ENCODE measurements at regions not wholly inside any gene's neighbourhood (a gene's known extent, or its start where the extent isn't known, plus 50 kb on each side); places are given as distances from the start of the nearest gene placed in this dataset.

DNA sequence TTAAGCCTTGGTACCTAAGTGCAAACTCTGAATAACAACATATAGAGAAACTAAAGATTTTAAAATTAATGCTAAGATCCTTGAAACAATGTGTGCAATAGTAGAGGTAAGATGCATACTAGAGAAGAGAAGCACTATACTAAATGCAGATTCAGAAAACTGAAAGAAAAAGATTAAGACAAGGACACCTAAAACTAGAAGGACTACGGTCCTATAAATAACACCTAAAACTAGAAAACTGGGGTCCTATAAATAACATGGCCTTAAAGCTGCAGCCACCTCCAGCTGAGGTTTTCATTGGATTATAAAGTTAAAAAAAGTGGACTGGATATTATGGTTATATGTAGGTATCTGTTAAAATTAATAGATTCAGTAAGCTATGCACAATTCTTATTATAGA lies 320.9 kb downstream of the IPMK start:
- H3K36me3 ChIP-seq (ENCODE audit: control insufficient read depth, insufficient read depth, low read length) = no peaks in the 10 kb centered on the region
- intact Hi-C loops (cut with micrococcal nuclease) = no loop called here
- no peaks in the 10 kb centered on the region for H3K4me1 ChIP-seq (ENCODE audit: control insufficient read depth, insufficient read depth, low read length)
- no peak overlapping the region for H3K4me3 Mint-ChIP-seq
- no peaks in the 10 kb centered on the region for H3K36me3 Mint-ChIP-seq
- TF ChIP-seq, protein P1, sequence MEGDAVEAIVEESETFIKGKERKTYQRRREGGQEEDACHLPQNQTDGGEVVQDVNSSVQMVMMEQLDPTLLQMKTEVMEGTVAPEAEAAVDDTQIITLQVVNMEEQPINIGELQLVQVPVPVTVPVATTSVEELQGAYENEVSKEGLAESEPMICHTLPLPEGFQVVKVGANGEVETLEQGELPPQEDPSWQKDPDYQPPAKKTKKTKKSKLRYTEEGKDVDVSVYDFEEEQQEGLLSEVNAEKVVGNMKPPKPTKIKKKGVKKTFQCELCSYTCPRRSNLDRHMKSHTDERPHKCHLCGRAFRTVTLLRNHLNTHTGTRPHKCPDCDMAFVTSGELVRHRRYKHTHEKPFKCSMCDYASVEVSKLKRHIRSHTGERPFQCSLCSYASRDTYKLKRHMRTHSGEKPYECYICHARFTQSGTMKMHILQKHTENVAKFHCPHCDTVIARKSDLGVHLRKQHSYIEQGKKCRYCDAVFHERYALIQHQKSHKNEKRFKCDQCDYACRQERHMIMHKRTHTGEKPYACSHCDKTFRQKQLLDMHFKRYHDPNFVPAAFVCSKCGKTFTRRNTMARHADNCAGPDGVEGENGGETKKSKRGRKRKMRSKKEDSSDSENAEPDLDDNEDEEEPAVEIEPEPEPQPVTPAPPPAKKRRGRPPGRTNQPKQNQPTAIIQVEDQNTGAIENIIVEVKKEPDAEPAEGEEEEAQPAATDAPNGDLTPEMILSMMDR (IDR thresholded peaks at IDR 0.05) = no peak
- no peaks in the 10 kb centered on the region for H3K9me3 ChIP-seq (ENCODE audit: control insufficient read depth, insufficient read depth, low read length)
- H3K27ac Mint-ChIP-seq = no peak overlapping the region
- no peak overlapping the region for H3K27ac ChIP-seq (ENCODE audit: low read length)
- H3K4me3 ChIP-seq (ENCODE audit: low read length) = no peak overlapping the region
- no peak for ATAC-seq
- no peak for DNase-seq
- H3K4me1 Mint-ChIP-seq = no peaks in the 10 kb centered on the region
- no CpG with 5 or more reads among the region's 1 CpG for WGBS (ENCODE audit: insufficient coverage)
- no peaks in the 10 kb centered on the region for H3K27me3 Mint-ChIP-seq (ENCODE audit: low read depth in 2 of 2)
- H3K27me3 ChIP-seq (ENCODE audit: control insufficient read depth, insufficient read depth, low read length) = no peaks in the 10 kb centered on the region
- peaks cover 4 to 5% of the 10 kb centered on the region in 2 donors for H3K9me3 Mint-ChIP-seq

DNA sequence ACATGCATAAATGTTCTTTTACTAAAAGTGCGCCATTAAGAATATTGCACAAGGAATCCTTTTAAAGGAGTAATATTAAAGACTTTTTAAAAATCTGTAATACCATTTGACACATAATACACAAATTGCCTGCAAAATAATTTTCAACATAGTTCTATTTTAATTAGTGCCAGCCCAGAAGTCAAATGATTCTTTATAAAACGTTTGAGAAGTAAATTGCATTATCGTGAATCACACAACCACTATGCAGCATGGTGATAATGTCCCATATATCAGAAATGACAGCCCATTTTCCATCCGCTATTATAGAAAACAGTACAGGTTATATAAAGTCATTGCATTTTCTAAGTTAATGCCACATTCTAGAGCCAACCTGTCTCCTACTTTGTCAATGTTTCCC lies 324.0 kb downstream of the IPMK start:
- Mint-ChIP-seq H3K36me3 (no peaks in the 10 kb centered on the region), H3K9me3 (peaks cover 3 to 10% of the 10 kb centered on the region in 2 donors), H3K27ac (no peak overlapping the region), H3K27me3 (ENCODE audit: low read depth in 2 of 2) (no peaks in the 10 kb centered on the region), H3K4me3 (no peak overlapping the region), H3K4me1 (no peaks in the 10 kb centered on the region)
- Histone ChIP-seq H3K27me3 (ENCODE audit: control insufficient read depth, insufficient read depth, low read length) (no peaks in the 10 kb centered on the region), H3K27ac (ENCODE audit: low read length) (no peak overlapping the region), H3K9me3 (ENCODE audit: control insufficient read depth, insufficient read depth, low read length) (no peaks in the 10 kb centered on the region), H3K4me3 (ENCODE audit: low read length) (no peak overlapping the region), H3K36me3 (ENCODE audit: control insufficient read depth, insufficient read depth, low read length) (no peaks in the 10 kb centered on the region), H3K4me1 (ENCODE audit: control insufficient read depth, insufficient read depth, low read length) (no peaks in the 10 kb centered on the region)
- no peak for ATAC-seq
- TF ChIP-seq, protein P1 (IDR thresholded peaks at IDR 0.05) = no peak
- no peak for DNase-seq
- WGBS (ENCODE audit: insufficient coverage) = 89% methylated on average over 3 of the region's 4 CpGs
- intact Hi-C loops (cut with micrococcal nuclease) = no loop called here

DNA sequence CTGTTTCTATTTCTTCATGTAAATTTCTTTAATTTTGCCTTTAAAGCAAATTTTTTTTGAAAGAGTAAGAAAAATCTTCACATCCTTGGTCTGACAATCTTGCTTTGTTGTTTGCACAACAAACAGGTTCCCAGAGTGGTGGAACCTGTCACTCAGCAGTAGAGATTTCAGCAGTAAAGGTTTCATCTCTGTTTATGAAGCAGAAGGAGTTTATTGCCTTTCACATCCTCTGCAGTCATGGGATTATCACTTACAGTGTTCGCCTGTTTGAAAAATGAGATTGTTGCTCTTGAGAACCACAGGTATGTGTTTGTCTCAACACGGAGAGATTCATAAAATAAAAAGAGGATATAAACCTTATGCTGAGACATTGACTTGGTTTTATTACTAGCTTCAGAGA lies 342.6 kb downstream of the IPMK start:
- Histone ChIP-seq H3K36me3 (ENCODE audit: control insufficient read depth, insufficient read depth, low read length) (no peaks in the 10 kb centered on the region), H3K4me3 (ENCODE audit: low read length) (no peak overlapping the region), H3K9me3 (ENCODE audit: control insufficient read depth, insufficient read depth, low read length) (no peaks in the 10 kb centered on the region), H3K27ac (ENCODE audit: low read length) (no peak overlapping the region), H3K27me3 (ENCODE audit: control insufficient read depth, insufficient read depth, low read length) (no peaks in the 10 kb centered on the region), H3K4me1 (ENCODE audit: control insufficient read depth, insufficient read depth, low read length) (no peaks in the 10 kb centered on the region)
- Mint-ChIP-seq H3K36me3 (no peaks in the 10 kb centered on the region), H3K9me3 (peaks cover 10 to 11% of the 10 kb centered on the region in 2 donors), H3K4me1 (no peaks in the 10 kb centered on the region), H3K27me3 (ENCODE audit: low read depth in 2 of 2) (no peaks in the 10 kb centered on the region), H3K4me3 (no peak overlapping the region), H3K27ac (no peak overlapping the region)
- WGBS (ENCODE audit: insufficient coverage) = 75% methylated on average over 2 of the region's 2 CpGs
- DNase-seq = no peak
- intact Hi-C loops (cut with micrococcal nuclease) = no loop called here
- TF ChIP-seq, protein P1 (IDR thresholded peaks at IDR 0.05) = no peak
- no peak for ATAC-seq

DNA sequence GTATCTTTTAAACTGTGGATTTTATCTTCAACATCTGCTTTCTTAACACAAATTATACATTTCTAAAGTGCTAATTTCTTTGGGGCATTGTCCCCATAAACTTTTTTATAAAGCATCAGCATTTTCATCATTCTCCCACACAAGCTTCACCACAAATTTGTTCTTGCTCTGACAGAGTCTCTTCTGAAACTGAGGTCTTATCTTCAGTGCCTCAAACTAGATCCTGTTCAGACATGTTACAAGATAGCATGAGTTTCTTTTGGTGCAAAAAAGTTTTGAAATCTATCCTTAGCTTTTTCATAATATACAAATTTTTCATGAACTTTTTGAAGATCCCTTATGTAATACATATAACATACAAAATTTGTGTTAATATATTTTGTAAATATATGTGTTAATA lies 346.6 kb downstream of the IPMK start:
- DNase-seq = no peak
- Histone ChIP-seq H3K4me3 (ENCODE audit: low read length) (no peak overlapping the region), H3K4me1 (ENCODE audit: control insufficient read depth, insufficient read depth, low read length) (no peaks in the 10 kb centered on the region), H3K27me3 (ENCODE audit: control insufficient read depth, insufficient read depth, low read length) (no peaks in the 10 kb centered on the region), H3K9me3 (ENCODE audit: control insufficient read depth, insufficient read depth, low read length) (no peaks in the 10 kb centered on the region), H3K36me3 (ENCODE audit: control insufficient read depth, insufficient read depth, low read length) (no peaks in the 10 kb centered on the region), H3K27ac (ENCODE audit: low read length) (no peak overlapping the region)
- TF ChIP-seq, protein P1 (IDR thresholded peaks at IDR 0.05) = no peak
- Mint-ChIP-seq H3K27me3 (ENCODE audit: low read depth in 2 of 2) (no peaks in the 10 kb centered on the region), H3K4me3 (no peak overlapping the region), H3K9me3 (peaks cover 3 to 8% of the 10 kb centered on the region in 2 donors), H3K4me1 (no peaks in the 10 kb centered on the region), H3K36me3 (no peaks in the 10 kb centered on the region), H3K27ac (no peak overlapping the region)
- ATAC-seq = no peak
- intact Hi-C loops (cut with micrococcal nuclease) = no loop called here
